Inferior parietal cortex (tissue), 1 donor: ENCODE measurements at regions not wholly inside any gene's neighbourhood (a gene's known extent, or its start where the extent isn't known, plus 50 kb on each side); places are given as distances from the start of the nearest gene placed in this dataset.
"Not testable (repeated sequence)": the region's sequence is repeated elsewhere in the genome, so short reads cannot be mapped to it uniquely, and the experiment has no call there.

Source experiments
- DNase-seq: peaks from one replicate; pipeline ENCODE4 v3.0.0-alpha.2; 2016; ENCODE audit errors: extremely low spot score

GRCh38 chr1:145482214-145482860 is 56.9 kb upstream of the NBPF20 start:
- not testable (repeated sequence) for DNase-seq

GRCh38 chr1:145475962-145476361 is 50.6 kb upstream of the NBPF20 start:
- not testable (repeated sequence) for DNase-seq

DNA sequence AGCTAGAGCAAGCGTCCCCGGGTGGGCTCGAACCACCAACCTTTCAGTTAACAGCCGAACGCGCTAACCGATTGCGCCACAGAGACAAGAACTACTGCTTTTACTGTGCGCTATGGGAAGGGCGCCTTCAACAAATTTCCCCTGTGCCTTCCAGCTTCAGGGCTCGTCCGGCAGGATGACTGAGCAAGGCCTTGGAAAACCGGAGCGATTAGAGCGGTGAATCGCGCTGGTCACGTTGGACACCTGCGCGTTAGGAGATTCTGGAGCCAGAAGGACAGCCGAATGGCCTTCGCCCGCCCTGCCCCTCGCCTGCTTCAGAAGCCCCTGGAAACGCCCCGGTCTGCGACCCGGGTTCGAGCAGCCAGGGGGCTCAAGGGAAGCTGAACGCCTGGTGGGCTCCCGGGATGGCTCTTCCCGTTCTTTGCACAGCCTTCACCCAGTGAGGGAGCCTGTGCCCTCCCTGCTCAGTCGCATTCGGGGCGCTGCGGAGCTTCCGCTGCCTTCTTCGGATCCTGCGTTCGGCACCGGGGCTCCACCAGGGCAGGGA is 50.0 kb upstream of the NBPF20 start:
- not testable (repeated sequence) for DNase-seq
